ENCODE measurements at regions not wholly inside any gene's neighbourhood (a gene's known extent, or its start where the extent isn't known, plus 50 kb on each side); places are given as distances from the start of the nearest gene placed in this dataset.

DNA sequence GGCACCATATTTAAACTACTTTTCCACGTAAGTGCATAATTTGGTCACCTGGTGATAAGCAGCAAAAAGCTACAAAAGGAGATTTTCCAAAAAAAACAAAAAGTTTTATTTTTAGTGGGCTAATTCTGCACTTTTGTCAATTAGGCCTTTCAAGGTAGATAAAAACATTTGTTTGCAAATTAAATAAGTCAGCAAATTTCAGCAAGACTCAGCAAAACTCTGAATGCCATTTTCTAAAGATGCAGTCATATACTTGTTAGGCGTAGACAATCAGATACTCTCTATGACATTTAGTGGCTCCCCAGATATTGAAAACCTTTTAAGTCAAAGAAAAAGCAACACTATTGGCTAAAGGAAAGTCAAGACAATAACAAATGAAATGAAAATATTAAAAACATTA lies 400.2 kb upstream of the GOLIM4 start:
- no peak for DNase-seq

GRCh38 chr3:168495270-168495669 lies 399.5 kb upstream of the GOLIM4 start:
- no peak for DNase-seq

DNA sequence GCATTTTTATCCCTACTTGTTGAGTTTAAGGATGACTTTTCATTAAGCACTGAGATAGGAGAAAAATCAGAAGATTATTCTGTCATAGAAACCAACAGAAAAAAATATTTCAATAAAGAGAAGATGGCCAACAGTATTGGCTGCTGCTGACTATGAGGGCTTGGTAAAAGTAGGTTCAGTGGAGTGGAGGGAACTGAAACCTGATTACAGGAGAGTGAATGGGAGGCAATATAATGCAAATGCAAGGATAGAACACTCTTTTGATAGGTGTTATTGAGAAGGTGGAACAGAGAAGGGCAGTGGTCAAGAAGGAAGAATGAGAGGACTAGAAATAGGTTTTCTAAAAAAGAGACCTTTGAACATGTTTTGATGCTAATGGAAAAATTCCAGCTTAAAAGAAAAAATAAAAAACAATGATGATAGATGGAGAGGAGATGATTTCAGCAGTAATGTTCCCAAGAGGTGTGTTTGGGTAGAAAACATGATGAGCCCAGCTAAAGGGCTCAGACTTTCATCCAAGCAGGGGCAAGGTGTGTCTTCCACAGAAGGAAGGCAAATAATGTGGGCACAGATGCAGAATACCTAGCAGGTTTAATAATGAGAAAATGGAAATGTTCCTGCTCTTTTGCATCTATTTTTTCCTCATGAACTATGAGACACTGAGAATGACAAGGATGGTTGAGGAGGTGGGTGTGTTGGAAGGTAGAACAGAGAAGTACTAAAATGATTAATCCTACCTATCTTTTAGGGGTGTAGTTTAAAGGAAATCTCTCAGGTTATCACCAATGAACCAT lies 397.9 kb upstream of the GOLIM4 start:
- no peak for DNase-seq

GRCh38 chr3:168490981-168491380 lies 395.3 kb upstream of the GOLIM4 start:
- no peak for DNase-seq

- no peak for DNase-seq
Measured at GRCh38 chr3:168489301-168489700, 393.6 kb upstream of the GOLIM4 start.

- no peak for DNase-seq
Measured at GRCh38 chr3:168485936-168486335, 390.2 kb upstream of the GOLIM4 start.

DNA sequence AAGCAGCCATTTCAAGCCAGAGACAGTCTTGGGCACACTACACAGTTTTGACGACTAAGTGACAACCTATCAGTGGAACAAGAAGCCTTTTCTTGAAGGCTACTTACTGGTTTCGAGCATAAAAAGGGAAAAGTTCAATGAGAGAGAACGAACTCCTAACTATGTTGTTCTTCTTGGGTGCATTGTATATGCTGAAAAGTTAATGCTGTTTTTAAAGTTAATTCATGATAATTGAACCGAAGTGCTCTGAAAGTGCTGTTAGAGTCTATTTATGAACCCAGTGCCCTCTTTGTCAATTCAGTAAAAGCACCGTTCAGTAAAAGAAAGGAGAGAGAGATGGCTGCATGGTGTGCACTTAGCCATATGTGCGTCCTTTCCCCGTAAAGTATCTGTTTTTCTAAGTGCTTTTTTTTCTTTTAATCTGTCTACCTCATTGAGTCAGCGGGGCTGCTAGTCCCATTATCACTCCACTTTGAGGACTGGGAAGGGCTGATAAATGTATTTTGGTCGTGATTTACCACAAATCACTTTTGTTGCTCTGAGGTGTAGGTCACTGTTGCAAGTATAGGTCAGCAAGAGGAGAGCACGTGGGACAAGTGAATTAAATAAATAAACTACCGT lies 380.7 kb upstream of the GOLIM4 start:
- no peak for DNase-seq

- no peak for DNase-seq
Measured at GRCh38 chr3:168475704-168476103, 380.0 kb upstream of the GOLIM4 start.

GRCh38 chr3:168473334-168473890 lies 377.7 kb upstream of the GOLIM4 start:
- DNase-seq = no peak

DNA sequence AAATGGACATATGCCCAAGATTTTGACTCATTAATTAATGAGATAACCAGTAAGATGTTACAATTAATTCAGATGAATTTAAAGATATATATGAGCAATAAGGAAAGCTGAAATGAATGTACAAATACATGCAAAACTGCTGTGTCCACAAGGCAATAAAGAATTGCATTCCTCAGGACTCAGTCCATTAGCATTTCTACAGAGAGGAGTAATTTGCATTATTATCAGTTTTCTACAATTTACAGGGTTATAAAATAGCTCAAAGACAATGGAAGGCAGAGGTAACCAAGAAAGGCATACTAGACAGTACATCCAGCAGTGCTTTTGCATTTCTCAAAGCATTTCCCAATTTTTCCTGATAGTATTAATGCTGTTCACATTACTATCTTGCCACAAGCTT lies 377.1 kb upstream of the GOLIM4 start:
- no peak for DNase-seq

- no peak for DNase-seq
Measured at GRCh38 chr3:168470380-168470779, 374.7 kb upstream of the GOLIM4 start.

DNA sequence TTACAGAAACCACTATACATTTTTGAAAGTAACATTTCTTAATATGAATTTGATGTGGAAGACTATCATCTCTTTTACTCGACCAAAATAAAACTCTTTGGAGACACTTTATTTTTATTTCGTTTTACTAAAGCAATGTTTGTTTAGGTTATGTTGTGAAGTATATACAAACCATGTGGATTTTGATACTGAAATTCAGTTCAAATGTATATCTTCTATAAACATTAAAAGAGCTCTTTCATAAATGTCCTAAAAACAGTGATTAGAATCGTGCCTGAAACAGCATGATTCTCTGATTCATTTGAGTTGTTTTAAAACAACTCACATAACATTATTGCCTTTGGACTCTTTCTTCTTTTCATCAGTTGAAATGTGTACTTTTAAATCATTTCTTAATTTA lies 373.7 kb upstream of the GOLIM4 start:
- DNase-seq = no peak

GRCh38 chr3:168467115-168467714 lies 371.5 kb upstream of the GOLIM4 start:
- no peak for DNase-seq

DNA sequence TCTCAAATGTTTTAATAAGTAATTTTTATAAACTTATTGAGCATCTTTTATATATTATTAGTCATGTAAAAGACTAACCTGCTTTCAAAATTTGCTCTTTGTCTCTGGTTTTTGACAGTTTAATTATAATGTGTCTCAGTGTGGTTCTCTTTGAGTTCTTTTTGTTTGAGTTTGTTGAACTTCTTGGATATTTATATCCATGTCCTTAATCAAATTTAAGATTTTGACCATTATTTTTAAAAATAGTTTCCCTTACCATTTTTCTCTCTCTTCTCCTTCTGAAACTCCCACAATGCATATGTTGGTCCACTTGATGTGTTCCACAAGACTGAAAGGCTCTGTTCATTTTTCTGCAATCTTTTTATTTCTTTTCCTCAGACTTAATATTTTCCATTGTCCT lies 366.1 kb upstream of the GOLIM4 start:
- no peak for DNase-seq

DNA sequence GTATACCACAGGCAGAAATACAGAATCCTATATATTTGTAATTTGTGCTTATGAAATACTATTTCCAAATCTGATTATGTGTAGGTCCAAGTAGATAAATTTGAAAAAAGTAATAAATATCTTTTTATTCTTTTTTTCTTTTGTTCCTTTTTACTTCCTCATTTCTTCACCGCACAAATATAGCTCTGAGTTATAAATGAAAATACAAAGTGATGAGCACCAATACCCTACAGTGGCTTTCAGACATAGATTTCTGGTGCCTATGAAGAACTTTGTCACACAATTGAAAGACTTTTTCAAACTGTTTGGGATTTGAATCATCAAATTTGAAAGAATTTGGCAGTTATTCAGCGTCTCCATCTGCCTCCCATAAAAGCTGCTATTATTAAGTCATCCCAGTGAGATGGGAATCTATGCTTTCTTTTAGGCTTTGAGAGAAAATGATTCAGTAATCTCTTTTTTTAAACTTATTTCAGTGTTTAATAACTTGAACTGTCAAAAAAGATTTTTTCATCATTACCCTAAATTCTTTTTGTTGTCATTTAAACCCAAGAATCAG lies 363.6 kb upstream of the GOLIM4 start:
- no peak for DNase-seq

- DNase-seq = no peak
Measured at GRCh38 chr3:168457954-168458539, 362.3 kb upstream of the GOLIM4 start.

GRCh38 chr3:168455814-168456213 lies 360.1 kb upstream of the GOLIM4 start:
- no peak for DNase-seq

DNA sequence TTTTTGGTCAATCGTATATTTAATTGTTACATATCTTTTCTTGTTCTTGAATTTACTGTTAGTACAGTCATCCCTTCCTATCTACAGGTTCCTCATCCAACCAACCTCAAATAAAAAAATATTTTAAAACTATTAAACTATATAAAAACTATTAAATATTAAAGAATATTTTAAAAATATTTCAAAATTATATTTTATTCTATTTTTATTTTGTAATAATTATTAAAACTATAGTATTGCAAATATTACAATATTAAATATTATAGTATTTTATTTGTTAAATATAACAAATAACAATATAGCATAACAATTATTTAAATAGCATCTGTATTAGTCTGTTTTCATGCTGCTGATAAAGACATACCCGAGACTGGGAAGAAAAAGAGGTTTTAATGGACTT lies 357.9 kb upstream of the GOLIM4 start:
- no peak for DNase-seq

DNA sequence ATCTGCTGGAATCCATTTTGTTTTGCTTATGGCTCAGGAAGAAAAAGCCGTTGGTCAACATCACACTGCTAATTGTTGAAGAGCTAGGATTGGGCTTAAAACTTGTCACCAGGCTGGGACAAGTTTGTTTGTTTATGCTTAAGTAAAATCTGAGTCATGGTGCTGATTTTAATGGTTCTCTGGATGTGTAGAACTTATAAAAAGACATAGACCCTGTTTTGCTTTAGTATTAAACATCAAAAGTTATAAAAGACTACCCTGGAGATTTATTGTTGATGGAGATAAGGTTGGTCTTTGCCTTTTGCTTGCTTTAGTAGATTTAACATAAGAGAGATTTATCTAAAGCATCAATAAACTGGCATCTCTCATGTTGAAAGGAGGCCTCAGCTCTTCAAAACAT lies 348.2 kb upstream of the GOLIM4 start:
- DNase-seq = no peak

- no peak for DNase-seq
Measured at GRCh38 chr3:168442502-168442901, 346.8 kb upstream of the GOLIM4 start.

GRCh38 chr3:168436245-168436724 lies 340.6 kb upstream of the GOLIM4 start:
- DNase-seq = no peak

DNA sequence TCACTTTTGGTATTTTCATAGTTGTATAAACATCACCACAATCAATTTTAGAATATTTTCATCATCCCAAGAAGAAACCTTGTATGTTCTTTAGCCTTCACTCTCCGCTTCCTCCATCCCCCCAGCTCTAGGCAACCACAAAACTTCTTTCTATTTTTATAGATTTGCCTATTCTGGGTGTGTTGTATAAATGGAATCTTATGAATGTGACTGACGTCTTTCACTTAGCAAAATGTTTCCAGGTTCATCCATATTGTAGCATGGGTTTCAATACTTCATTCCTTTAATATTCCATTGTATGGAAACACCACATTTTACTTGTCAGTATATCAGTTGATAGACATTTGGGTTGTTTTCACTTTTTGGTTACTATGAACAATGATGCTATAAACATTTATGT lies 335.8 kb upstream of the GOLIM4 start:
- no peak for DNase-seq

DNA sequence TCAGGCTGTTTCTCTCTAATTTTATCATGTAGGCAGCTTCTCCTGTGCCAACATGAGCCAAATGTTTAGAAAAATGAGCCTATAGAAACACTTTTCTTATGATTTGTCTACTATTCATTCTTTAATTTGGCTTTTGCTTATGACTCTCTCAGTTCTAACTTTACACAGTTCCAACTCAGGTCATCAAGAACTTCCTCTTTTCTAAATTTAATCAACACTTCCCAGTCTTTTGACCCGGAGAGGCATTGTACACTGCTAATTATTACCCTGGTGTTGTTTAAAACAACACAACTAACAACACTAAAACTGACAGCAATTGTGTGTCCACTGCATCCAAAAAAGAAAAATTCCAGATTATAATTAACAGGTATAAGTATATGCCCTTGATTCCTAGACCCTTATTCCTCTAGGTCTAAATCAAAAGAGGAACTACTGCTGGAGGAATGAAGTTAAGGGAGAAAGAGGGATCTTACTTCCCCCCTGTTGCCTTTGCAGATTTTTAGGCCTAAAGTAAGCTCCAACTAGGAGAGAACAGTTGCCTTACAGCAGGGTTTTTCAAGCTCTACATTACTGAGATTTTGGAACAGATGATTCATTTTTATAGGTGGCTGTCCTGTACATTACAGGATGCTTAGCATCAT lies 332.2 kb upstream of the GOLIM4 start:
- DNase-seq = no peak
